ENCODE measurements at regions not wholly inside any gene's neighbourhood (a gene's known extent, or its start where the extent isn't known, plus 50 kb on each side); places are given as distances from the start of the nearest gene placed in this dataset.

- in situ Hi-C loops (cut with MboI): no loop called here
- SMC1A ChIA-PET (ENCODE audit: uncharacterized antibody, unreplicated experiment): interaction anchor here (0.7 to 12.9 kb wide), 10 partner anchors 10 to 113 kb away, joined by 3 to 114 read pairs (median 5); no protein-coding TSS in a partner anchor
- ATAC-seq: no peak
- RAD21 ChIA-PET (ENCODE audit: unreplicated experiment): interaction anchor here (1.1 to 3.1 kb wide), 2 partner anchors 19 to 33 kb away, joined by 4 to 12 read pairs; no protein-coding TSS in a partner anchor
- no TSS peak for BruUV-seq (replicated peaks)
- POLR2A ChIA-PET: interaction anchor here (1.2 kb wide), 1 partner anchor 17 kb away, joined by 3 read pairs; no protein-coding TSS in a partner anchor
- Histone ChIP-seq H3K27me3 (replicated peaks in 1 of 2; ENCODE audit: control insufficient read depth in 2 of 2, insufficient read depth in 2 of 2, low read length in 1 of 2) (no peaks in the 10 kb centered on the region), H3K4me3 (no peak overlapping the region), H4K20me1 (ENCODE audit: control insufficient read depth, insufficient read depth) (no peaks in the 10 kb centered on the region), H3K9ac (ENCODE audit: control insufficient read depth, insufficient read depth, low read length) (no peak overlapping the region), H3K4me1 (ENCODE audit: control insufficient read depth, insufficient read depth, low read length) (no peaks in the 10 kb centered on the region), H3K79me2 (ENCODE audit: control insufficient read depth, insufficient read depth, low read length) (no peaks in the 10 kb centered on the region), H2AFZ (ENCODE audit: control insufficient read depth, low read depth, low read length) (no peak overlapping the region), H3K9me3 (replicated peaks; ENCODE audit: control insufficient read depth, insufficient read depth, low read length) (no peaks in the 10 kb centered on the region), H3K36me3 (ENCODE audit: control insufficient read depth in 2 of 2, insufficient read depth in 2 of 2, low read length in 1 of 2) (no peaks in the 10 kb centered on the region), H3K4me2 (ENCODE audit: control insufficient read depth, insufficient read depth) (no peak overlapping the region), H3K27ac (ENCODE audit: control insufficient read depth, insufficient read depth) (no peak overlapping the region)
- no peak for DNase-seq (ENCODE audit: low read depth, low spot score)
- no peak for TF ChIP-seq MTA2 (IDR thresholded peaks at IDR 0.05; ENCODE audit: low read depth)
- no peak for TF ChIP-seq PRDM15 (CRISPR knock-in tag; IDR thresholded peaks at IDR 0.05)
- no peak for TF ChIP-seq E2F4 (IDR thresholded peaks at IDR 0.05; ENCODE audit: low read depth, low read length)
- no peak for TF ChIP-seq SUZ12 (IDR thresholded peaks at IDR 0.05; ENCODE audit: unreplicated experiment)
- no peak for TF ChIP-seq USF2 (IDR thresholded peaks at IDR 0.05; ENCODE audit: borderline replicate concordance, low read depth, low read length)
- TF ChIP-seq BRCA1 (IDR thresholded peaks at IDR 0.05; ENCODE audit: low read depth, low read length): no peak
- no peak for FAIRE-seq
- WGBS (ENCODE audit: insufficient coverage, insufficient replicate concordance, low lambda C conversion rate, missing lambda C conversion rate): 0% methylated on average over 1 of the region's 1 CpG
- CTCF ChIA-PET: interaction anchor here (1.6 to 1.8 kb wide), 2 partner anchors 11 kb away, joined by 4 to 6 read pairs; no protein-coding TSS in a partner anchor
- intact Hi-C loops (cut with micrococcal nuclease; ENCODE audit: unreplicated experiment): no loop called here
Measured at GRCh38 chr1:82260051-82260450, 459.3 kb downstream of the ADGRL2 start.
